GM19468 (cell line): ENCODE measurements at regions not wholly inside any gene's neighbourhood (a gene's known extent, or its start where the extent isn't known, plus 50 kb on each side); places are given as distances from the start of the nearest gene placed in this dataset.

Experiments
- ATAC-seq: cut with Tn5 transposase; IDR thresholded peaks from one replicate; pipeline ENCODE4 v1.9.1; 2021; ENCODE audit warnings: mild to moderate bottlenecking, moderate library complexity, moderate number of reproducible peaks; ENCODE audit not compliant: unreplicated experiment; ENCODE audit errors: extremely low read depth

- ATAC-seq, result no peak
Measured at GRCh38 chr2:16615687-16616615, 49.7 kb downstream of the CYRIA start.

DNA sequence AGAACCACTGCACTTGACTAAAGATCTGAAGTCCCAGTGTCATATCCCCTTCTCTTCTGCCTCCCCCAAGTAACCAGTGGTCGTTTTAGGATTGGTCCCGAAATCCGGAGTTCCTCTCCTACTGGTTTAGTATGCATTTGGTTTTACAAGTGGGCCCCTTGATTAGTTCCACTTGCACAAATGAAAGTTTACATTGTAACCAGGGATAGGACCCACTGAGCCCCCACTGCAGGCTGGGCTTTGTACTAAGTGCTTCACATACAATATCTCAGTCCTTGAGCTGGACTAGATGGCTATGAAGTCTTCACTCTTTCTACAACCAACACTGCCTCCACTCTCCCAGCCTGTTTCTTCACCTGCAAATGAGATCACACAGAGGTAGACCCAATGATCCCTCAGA, 50.4 kb downstream of the CYRIA start:
- no peak for ATAC-seq

GRCh38 chr2:16614314-16614860, 51.2 kb downstream of the CYRIA start:
- ATAC-seq, result no peak

DNA sequence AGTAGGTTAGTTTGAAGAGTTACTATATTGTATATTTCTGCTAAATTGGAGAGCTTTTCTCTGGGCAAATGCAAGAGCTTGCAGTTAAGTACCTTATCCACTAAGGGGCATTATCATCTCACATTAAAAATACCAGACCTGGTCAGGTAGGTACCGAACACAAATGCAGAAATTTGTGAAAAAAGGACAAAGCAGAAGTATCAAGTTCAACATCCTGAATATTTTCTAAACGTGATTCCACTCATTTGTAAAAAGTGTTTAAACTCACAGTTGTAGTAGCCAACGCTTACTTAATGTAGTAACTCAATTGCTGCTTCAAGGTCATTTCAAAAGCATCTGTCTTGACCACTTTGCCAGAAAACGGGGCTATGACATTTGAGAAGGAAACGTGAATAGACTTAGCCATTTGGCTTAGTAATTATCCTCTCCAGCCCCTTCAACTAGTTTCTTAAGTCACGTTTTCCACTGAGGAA, 52.1 kb downstream of the CYRIA start:
- ATAC-seq, result no peak

DNA sequence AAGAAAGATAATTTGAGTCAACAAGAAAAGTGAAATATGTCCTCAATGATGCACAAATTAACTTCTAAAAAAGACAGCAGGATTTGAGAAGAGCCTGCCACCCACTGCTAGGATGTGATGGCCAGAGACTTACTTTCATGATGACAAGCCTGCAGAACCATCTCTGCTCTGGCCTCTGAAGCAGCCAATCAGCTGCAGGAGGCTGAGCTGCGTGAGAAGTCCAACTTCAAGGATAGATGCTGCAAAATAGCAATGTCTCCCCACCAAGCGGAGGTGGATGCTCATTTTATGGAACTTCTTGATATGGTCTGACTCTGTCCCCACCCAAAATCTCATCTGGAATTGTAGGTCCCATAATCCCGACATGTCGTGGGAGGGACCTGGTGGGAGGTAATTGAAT, 53.1 kb downstream of the CYRIA start:
- no peak for ATAC-seq

DNA sequence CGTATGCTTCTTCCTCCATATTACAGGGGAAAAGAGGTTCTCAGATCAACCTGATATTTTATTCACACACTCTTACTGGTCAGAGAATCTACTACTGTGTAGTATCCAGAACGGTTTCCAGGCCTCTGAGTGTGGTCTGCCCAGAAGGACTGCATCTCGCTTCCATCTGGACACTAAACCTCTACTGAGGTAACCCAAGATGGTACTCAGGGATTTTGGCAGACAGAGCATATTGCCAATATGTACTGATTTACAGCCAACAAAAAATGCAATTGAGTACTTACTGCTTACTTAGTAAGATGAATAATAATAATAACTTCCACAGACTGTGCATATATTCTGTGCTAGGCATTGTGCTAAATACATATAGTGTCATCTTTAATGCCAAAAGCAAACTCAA, 55.8 kb downstream of the CYRIA start:
- no peak for ATAC-seq

DNA sequence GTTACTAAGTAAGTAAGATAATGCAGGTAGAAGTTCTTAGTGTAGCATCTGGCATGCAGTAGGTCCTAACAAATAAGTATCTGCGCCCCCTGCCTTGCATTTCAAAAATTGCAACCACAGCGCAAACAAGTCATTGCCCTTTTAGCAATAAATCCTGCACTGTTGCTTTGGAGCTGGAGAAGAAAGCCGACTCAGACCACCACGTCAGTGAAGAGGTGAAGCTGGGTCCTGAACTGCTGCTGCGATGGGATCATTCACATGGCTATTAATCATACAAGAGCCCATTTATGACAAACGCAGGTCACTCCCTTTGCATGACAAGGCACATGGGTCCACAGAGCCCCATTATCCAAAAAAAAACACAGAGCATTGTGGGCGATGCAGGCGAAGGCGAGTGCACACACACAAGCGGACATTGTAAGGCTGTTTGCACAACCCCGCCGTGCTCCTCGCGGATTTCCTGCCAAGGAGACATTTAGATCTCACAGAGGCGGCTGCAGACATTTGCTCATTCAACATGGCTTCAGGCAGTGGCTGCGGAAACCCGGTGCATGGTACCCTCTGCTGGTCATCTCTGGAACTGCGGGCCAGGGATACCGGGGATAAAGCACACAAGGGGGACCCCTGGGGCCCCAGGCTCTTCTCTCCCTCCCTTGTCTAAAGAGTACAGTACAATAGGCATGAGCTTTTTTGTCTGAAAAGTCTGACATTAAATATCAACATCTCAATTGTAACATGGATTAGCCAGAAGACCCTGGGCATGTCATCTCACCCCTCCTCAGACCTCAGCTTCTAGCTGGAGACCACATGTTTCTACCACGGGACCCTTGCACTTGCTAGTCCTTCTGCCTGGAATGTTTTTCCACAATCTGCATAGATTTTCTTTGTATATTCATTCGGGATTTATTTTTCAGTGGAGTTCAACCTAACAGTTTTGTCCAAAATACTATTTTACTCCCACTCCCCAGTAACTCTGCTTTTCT, 56.7 kb downstream of the CYRIA start:
- peak; percentile 74 for ATAC-seq

GRCh38 chr2:16607301-16607700, 58.3 kb downstream of the CYRIA start:
- ATAC-seq, result no peak

DNA sequence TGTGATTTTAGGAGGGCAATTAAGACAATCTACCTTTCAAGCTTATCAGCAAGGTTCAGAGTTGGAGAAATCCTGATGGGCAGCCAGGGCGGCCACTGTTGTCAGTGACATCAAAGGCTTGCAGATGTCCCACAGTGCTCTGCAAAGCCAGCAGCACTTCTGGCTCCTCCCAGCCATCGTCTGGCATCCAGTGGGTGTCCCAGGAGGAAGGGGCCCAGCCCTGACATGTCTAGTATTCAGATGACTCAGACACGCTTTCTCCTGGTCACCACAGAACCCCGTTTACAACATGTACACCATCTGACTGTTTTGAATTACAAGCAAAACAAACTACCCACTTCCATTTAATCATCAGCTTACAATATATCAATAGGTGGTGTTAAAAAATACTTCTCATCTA, 61.4 kb downstream of the CYRIA start:
- ATAC-seq, result no peak

GRCh38 chr2:16591370-16591933, 74.2 kb downstream of the CYRIA start:
- no peak for ATAC-seq

GRCh38 chr2:16589465-16589864, 76.2 kb downstream of the CYRIA start:
- no peak for ATAC-seq

DNA sequence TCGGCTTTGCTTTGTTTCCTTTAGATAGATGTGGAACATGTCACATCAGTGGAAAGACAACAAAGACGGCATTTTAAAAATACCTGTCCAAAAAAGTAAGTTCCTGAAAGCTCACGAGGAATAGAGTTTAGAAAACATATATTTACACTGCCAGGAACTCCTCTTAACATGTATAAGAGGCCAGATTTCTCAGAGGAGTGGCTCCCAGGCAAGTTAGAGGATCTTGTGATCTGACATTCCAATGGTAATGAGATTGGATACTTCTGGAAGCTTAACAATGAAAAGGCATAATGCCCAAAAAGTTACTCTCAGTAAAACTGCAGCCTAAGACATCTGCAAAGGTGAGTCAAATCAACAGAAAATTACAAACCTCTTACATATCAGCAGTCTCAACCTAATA, 77.1 kb downstream of the CYRIA start:
- no peak for ATAC-seq

DNA sequence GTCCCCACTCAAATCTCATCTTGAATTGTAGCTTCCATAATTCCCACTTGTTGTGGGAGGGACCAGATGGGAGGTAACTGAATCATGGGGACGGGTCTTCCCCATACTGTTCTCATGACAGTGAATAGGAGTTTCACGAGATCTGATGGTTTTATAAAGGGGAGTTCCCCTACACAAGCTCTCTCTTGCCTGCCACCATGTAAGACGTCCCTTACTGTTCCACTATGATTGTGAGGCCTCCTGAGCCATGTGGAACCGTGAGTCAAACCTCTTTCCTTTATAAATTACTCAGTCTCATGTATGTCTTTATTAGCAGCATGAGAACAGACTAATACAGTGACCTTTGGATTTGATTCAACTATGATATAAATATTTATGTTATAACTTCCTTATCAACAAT, 78.0 kb downstream of the CYRIA start:
- no peak for ATAC-seq

DNA sequence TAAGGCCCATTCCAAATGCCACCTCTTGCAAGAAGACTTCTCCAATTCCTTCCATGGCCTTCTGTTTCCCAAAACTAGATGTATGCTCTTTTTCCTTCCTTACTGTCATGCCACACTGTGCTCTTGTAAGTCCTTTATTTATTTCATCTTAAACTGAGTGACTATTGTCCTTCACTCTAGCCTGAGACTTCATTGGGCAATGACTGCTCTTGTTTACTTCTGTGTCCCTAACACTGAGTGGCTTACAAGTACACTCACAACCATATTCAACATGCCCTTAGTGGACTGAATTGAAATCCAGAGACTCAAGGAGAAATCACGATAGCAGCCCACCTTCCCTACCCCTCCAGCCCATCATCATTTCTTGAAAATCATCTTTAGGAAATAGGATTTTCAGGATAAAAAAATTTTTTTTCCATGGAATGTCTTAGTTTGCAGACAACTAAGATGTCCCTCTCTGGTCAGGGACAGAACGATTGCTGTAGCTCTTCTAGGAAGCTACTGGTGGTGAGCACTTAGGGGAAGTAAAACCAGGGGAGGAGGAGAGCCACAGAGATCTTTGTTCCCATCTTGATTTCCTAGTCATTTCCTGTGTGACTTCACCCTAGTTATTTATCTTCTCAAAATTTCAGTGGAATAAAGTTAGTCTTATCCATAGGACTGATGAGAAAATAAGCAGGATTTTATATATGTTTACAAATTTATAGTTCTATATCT, 80.7 kb downstream of the CYRIA start:
- ATAC-seq, result no peak

- no peak for ATAC-seq
Measured at GRCh38 chr2:16584084-16584483, 81.5 kb downstream of the CYRIA start.

GRCh38 chr2:16581241-16581640, 84.4 kb downstream of the CYRIA start:
- ATAC-seq, result no peak

DNA sequence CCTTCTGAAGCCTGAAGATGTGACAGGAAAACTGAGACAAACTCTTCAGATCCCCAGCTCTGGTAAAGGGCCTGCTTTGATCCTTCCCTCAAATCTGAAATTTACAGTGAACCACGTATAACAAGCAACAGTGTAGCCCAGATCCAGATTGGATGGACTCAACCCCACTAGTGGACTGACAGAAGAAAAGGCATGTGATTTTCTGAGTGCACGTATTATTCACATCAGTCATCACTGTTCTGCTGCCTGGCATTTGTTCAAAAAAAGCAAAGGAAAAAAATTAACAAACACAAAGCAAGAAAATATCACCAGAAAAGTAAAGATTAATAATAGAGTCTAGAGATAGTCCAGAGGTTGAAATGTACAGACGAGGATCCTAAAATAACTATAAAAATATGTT, 87.6 kb downstream of the CYRIA start:
- no peak for ATAC-seq

- no peak for ATAC-seq
Measured at GRCh38 chr2:16570516-16570915, 95.1 kb downstream of the CYRIA start.

DNA sequence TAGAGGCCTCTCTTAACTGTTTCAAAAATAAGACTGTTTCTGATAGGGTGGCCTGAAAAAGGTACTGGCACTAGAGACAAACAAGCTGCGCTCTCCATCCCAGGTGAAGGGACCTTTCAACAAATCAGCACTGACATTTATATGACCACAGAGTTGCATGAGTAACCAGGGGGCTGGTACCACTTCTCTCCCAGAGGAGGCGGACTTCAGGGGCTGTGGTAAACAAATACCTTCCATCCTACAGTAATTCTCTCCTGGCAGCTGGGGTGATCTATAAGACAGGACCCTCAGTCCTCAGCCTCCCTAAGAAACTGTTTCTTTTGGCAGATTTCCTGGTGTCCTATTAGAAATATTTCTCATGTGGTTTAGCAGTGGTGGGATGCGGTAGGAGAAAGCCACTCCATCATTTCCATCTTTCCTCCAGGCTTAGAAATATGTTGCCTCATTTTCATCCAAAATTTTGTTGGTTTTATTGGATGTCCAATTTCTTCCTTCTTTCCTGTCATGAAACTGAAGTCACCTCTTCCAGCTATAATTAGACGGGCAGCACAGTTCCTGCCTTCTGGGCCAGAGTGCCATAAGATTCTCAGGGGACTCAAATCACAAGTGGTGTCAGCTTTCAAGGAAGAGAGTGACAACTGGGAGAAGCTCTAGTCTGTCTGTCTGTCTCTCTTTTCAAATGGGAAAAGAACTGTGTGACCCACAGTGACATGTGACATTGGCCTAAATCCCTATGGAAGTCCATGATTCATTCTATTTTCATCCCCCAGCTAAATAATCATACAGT, 96.4 kb downstream of the CYRIA start:
- ATAC-seq, result no peak
